Transverse colon (tissue), 4 donors: ENCODE measurements at regions not wholly inside any gene's neighbourhood (a gene's known extent, or its start where the extent isn't known, plus 50 kb on each side); places are given as distances from the start of the nearest gene placed in this dataset.

Experiments used
- DNase-seq: peaks from one replicate; pipeline ENCODE4 v3.0.0-alpha.2; 2019
- H3K27ac ChIP-seq, 4 donors: fragments of 200-600 bp; sonication (generic); 2 replicates each; pipeline ENCODE4 v1.5.1; 2016 to 2018; ENCODE audit warnings: inconsistent platforms in 4 of 4
- H3K27me3 ChIP-seq: fragments of 200-600 bp; sonication (generic); 2 replicates; pipeline ENCODE4 v1.5.1; 2017; ENCODE audit warnings: inconsistent platforms
- H3K36me3 ChIP-seq, 4 donors: fragments of 200-600 bp; sonication (generic); 2 replicates each; pipeline ENCODE4 v1.5.1; 2017 to 2019; ENCODE audit warnings: inconsistent platforms in 4 of 4
- H3K4me1 ChIP-seq, 4 donors: fragments of 200-600 bp; sonication (generic); 2 replicates each; pipeline ENCODE4 v1.5.1; 2017 to 2020; ENCODE audit warnings: inconsistent platforms in 4 of 4
- H3K4me3 ChIP-seq, 4 donors: fragments of 200-600 bp; sonication (generic); 1 replicate in 1 of 4; 2 replicates in 3 of 4; pipeline versions ENCODE4 v1.5.1 to v1.6.1; 2017 to 2019; ENCODE audit warnings: inconsistent platforms in 4 of 4
- H3K9me3 ChIP-seq, 2 donors: fragments of 200-600 bp; sonication (generic); 2 replicates each; pipeline ENCODE4 v1.5.1; 2017 to 2019; ENCODE audit warnings: inconsistent platforms in 2 of 2
- CTCF ChIP-seq, 5 experiments: fragments of 200-600 bp in 3 of 5; fragments of 450-650 bp in 2 of 5; sonication (generic) in 3 of 5; IDR thresholded peaks; 1 replicate in 2 of 5; 2 replicates in 3 of 5; pipeline ENCODE4 v1.5.1; 2016 to 2017; ENCODE audit warnings: antibody characterized with exemption in 5 of 5, inconsistent platforms in 3 of 5, mild to moderate bottlenecking in 2 of 5, moderate library complexity in 1 of 5
- EP300 ChIP-seq: sonication (generic); formaldehyde crosslinking; IDR thresholded peaks from one replicate; pipeline ENCODE4 v1.6.1; 2017; ENCODE audit warnings: antibody characterized with exemption, low read depth
- POLR2A ChIP-seq: fragments of 450-650 bp; IDR thresholded peaks from one replicate; pipeline ENCODE4 v1.6.1; 2016; ENCODE audit warnings: antibody characterized with exemption, mild to moderate bottlenecking, moderate library complexity
- POLR2AphosphoS5 ChIP-seq, 3 donors: sonication (generic); formaldehyde crosslinking; IDR thresholded peaks; one replicate each; pipeline ENCODE4 v1.6.1; 2016; ENCODE audit warnings: antibody characterized with exemption in 3 of 3
- WGBS, 2 donors: methylation state at CpG; one replicate each; pipeline ENCODE4 v1.1.5; 2018; ENCODE audit warnings: low coverage in 1 of 2; 5-methylcytosine and 5-hydroxymethylcytosine counted together
- in situ Hi-C, 4 donors: fragments of 200-750 bp; cut with MboI; loops; one replicate each; pipeline versions ENCODE4 v1.15.0 to v1.15.1; 2017; ENCODE audit warnings: low sequenced_read_pairs in 3 of 4, low pct_ligation_motif_present in 1 of 4, low pct_unique_long_range_greater_than_20kb in 1 of 4
- intact Hi-C: fragments of 100-400 bp; cut with DNase I; formaldehyde crosslinking; loops from one replicate; pipeline ENCODE4 v1.15.1; 2023; ENCODE audit warnings: low total_unique reads

- no peak overlapping the region for H3K4me3 ChIP-seq
- TF ChIP-seq POLR2AphosphoS5 (IDR thresholded peaks at IDR 0.05) (no peak), CTCF (IDR thresholded peaks at IDR 0.05) (no peak), EP300 (no peak), POLR2A (no peak)
- intact Hi-C loops (no loop called here), in situ Hi-C loops (no loop called here)
- no peaks in the 10 kb centered on the region for H3K9me3 ChIP-seq
- no peaks in the 10 kb centered on the region for H3K4me1 ChIP-seq
- DNase-seq, result no peak
- no peaks in the 10 kb centered on the region for H3K27me3 ChIP-seq
- H3K36me3 ChIP-seq, result no peaks in the 10 kb centered on the region
- no peak overlapping the region for H3K27ac ChIP-seq
- 78% methylated on average over 3 of the region's 3 CpGs; no CpG with 5 or more reads in 1 of the 2 donors for WGBS, 2 donors
Measured at GRCh38 chr3:161766331-161766730, 269.7 kb downstream of the OTOL1 start.

GRCh38 chr3:161770484-161771386 lies 274.1 kb downstream of the OTOL1 start:
- Histone ChIP-seq H3K9me3 (no peaks in the 10 kb centered on the region), H3K4me1 (no peaks in the 10 kb centered on the region), H3K36me3 (no peaks in the 10 kb centered on the region), H3K27ac (no peak overlapping the region), H3K4me3 (no peak overlapping the region), H3K27me3 (no peaks in the 10 kb centered on the region)
- in situ Hi-C loops, result no loop called here
- TF ChIP-seq EP300 (no peak), CTCF (IDR thresholded peaks at IDR 0.05) (no peak), POLR2A (no peak), POLR2AphosphoS5 (IDR thresholded peaks at IDR 0.05) (no peak)
- no peak for DNase-seq
- WGBS, 2 donors, result 40 to 54% methylated on average over 3 of the region's 3 CpGs
- intact Hi-C loops, result no loop called here

GRCh38 chr3:161781381-161781780 lies 284.8 kb downstream of the OTOL1 start:
- intact Hi-C loops, result loop anchor here (5.0 kb wide), 1 partner anchor 151 kb away; no protein-coding TSS in a partner anchor
- 31 to 44% methylated on average over 1 of the region's 1 CpG for WGBS, 2 donors
- no peaks in the 10 kb centered on the region for H3K4me1 ChIP-seq
- no peak for TF ChIP-seq POLR2A
- TF ChIP-seq POLR2AphosphoS5 (IDR thresholded peaks at IDR 0.05), result no peak
- no peak for TF ChIP-seq EP300
- TF ChIP-seq CTCF (IDR thresholded peaks at IDR 0.05), result no peak
- DNase-seq, result no peak
- no peaks in the 10 kb centered on the region for H3K27me3 ChIP-seq
- H3K27ac ChIP-seq, result no peak overlapping the region
- in situ Hi-C loops, result no loop called here
- H3K4me3 ChIP-seq, result no peak overlapping the region
- no peaks in the 10 kb centered on the region for H3K9me3 ChIP-seq
- H3K36me3 ChIP-seq, result no peaks in the 10 kb centered on the region

- 72 to 73% methylated on average over 3 of the region's 3 CpGs for WGBS, 2 donors
- DNase-seq, result no peak
- H3K27me3 ChIP-seq, result no peaks in the 10 kb centered on the region
- no peak overlapping the region for H3K27ac ChIP-seq
- no peaks in the 10 kb centered on the region for H3K9me3 ChIP-seq
- intact Hi-C loops (no loop called here), in situ Hi-C loops (no loop called here)
- TF ChIP-seq CTCF (IDR thresholded peaks at IDR 0.05), result no peak
- no peak for TF ChIP-seq EP300
- no peak for TF ChIP-seq POLR2A
- TF ChIP-seq POLR2AphosphoS5 (IDR thresholded peaks at IDR 0.05), result no peak
- no peak overlapping the region for H3K4me3 ChIP-seq
- no peaks in the 10 kb centered on the region for H3K4me1 ChIP-seq
- H3K36me3 ChIP-seq, result no peaks in the 10 kb centered on the region
Measured at GRCh38 chr3:161793194-161793930, 296.8 kb downstream of the OTOL1 start.
